MCF 10A (cell line): ENCODE measurements at regions not wholly inside any gene's neighbourhood (a gene's known extent, or its start where the extent isn't known, plus 50 kb on each side); places are given as distances from the start of the nearest gene placed in this dataset.

Experiments
- BruUV-seq: library from RNA; stranded (reverse); fragments of 400-500 nt; replicated peaks from 2 replicates; lab custom pipeline; 2021; lab: Mats Ljungman, UMichigan
- CTCF ChIA-PET: fragments of 300-600 bp; sonication (Branson Sonifier 250); formaldehyde crosslinking; extraction: SDS; loops from one replicate; lab custom pipeline; 2021; ENCODE audit warnings: antibody characterized with exemption, inconsistent platforms; lab: Yijun Ruan, JAX
- POLR2A ChIA-PET: fragments of 300-600, 350-650 bp; sonication (Branson Sonifier 250); formaldehyde crosslinking; extraction: SDS; loops from one replicate; lab custom pipeline; 2020; ENCODE audit warnings: antibody characterized with exemption, inconsistent platforms; lab: Yijun Ruan, JAX
- DNase-seq: peaks from one replicate; pipeline ENCODE4 v3.0.0-alpha.2; 2018; ENCODE audit not compliant: unreplicated experiment
- H3K27ac Mint-ChIP-seq: one replicate; pipeline ENCODE4 v1.8.0; 2022; ENCODE audit warnings: mild to moderate bottlenecking, low read depth, mixed read lengths; ENCODE audit not compliant: unreplicated experiment
- H3K27me3 Mint-ChIP-seq: one replicate; pipeline ENCODE4 v1.8.0; 2022; ENCODE audit warnings: mixed read lengths; ENCODE audit not compliant: insufficient read depth, unreplicated experiment
- H3K36me3 Mint-ChIP-seq: one replicate; pipeline ENCODE4 v1.8.0; 2022; ENCODE audit warnings: mild to moderate bottlenecking, moderate library complexity, mixed read lengths; ENCODE audit not compliant: insufficient read depth, unreplicated experiment
- H3K4me1 Mint-ChIP-seq: one replicate; pipeline ENCODE4 v1.8.0; 2022; ENCODE audit warnings: mixed read lengths; ENCODE audit not compliant: insufficient read depth, unreplicated experiment
- H3K4me3 Mint-ChIP-seq: one replicate; pipeline ENCODE4 v1.8.0; 2022; ENCODE audit warnings: mild to moderate bottlenecking, moderate library complexity, mixed read lengths; ENCODE audit not compliant: unreplicated experiment
- H3K9me3 Mint-ChIP-seq: one replicate; pipeline ENCODE4 v1.8.0; 2022; ENCODE audit warnings: mixed read lengths; ENCODE audit not compliant: unreplicated experiment
- CTCF ChIP-seq: fragments of 200-600 bp; IDR thresholded peaks from one replicate; pipeline ENCODE4 v1.8.0; 2022; ENCODE audit warnings: antibody characterized with exemption, mild to moderate bottlenecking; ENCODE audit not compliant: unreplicated experiment
- intact Hi-C: fragments of 100-400 bp; cut with micrococcal nuclease; formaldehyde crosslinking; loops from 2 replicates; pipeline ENCODE4 v1.14.1; 2022

GRCh38 chr16:86758932-86759331, 180.6 kb downstream of the FOXL1 start:
- no peaks in the 10 kb centered on the region for H3K36me3 Mint-ChIP-seq
- BruUV-seq: no TSS peak
- intact Hi-C loops: no loop called here
- H3K27ac Mint-ChIP-seq: no peak overlapping the region
- no peak for TF ChIP-seq CTCF
- H3K4me1 Mint-ChIP-seq: peaks cover 14% of the 10 kb centered on the region
- no peaks in the 10 kb centered on the region for H3K27me3 Mint-ChIP-seq
- no peak for DNase-seq
- no peaks in the 10 kb centered on the region for H3K9me3 Mint-ChIP-seq
- ChIA-PET CTCF (interaction anchor here (0.9 to 1.4 kb wide), 5 partner anchors 8 to 184 kb away, joined by 3 to 7 read pairs (median 4); no protein-coding TSS in a partner anchor), POLR2A (interaction anchor here (0.6 to 0.7 kb wide), 2 partner anchors 94 to 448 kb away, joined by 3 to 4 read pairs; no protein-coding TSS in a partner anchor)
- H3K4me3 Mint-ChIP-seq: no peak overlapping the region

- BruUV-seq: no TSS peak
- TF ChIP-seq CTCF: peak; percentile 86
- no peaks in the 10 kb centered on the region for H3K9me3 Mint-ChIP-seq
- H3K27ac Mint-ChIP-seq: no peak overlapping the region
- H3K4me1 Mint-ChIP-seq: peaks cover 14% of the 10 kb centered on the region
- H3K27me3 Mint-ChIP-seq: no peaks in the 10 kb centered on the region
- H3K36me3 Mint-ChIP-seq: no peaks in the 10 kb centered on the region
- DNase-seq: peak; percentile 83
- intact Hi-C loops: loop anchor here (2.0 to 5.0 kb wide), 3 partner anchors 169 to 255 kb away; no protein-coding TSS in a partner anchor
- POLR2A ChIA-PET: interaction anchor here (0.6 to 1.1 kb wide), 6 partner anchors 10 to 194 kb away, joined by 3 to 8 read pairs (median 4); no protein-coding TSS in a partner anchor
- CTCF ChIA-PET: interaction anchor here (0.6 to 1.5 kb wide), 16 partner anchors 8 to 922 kb away, joined by 3 to 9 read pairs (median 3); partner anchors contain the start of gene FOXC2
- H3K4me3 Mint-ChIP-seq: peak overlapping the region; percentile 60
These were observed 183.0 kb downstream of the FOXL1 start for GRCh38 chr16:86761111-86762031.

DNA sequence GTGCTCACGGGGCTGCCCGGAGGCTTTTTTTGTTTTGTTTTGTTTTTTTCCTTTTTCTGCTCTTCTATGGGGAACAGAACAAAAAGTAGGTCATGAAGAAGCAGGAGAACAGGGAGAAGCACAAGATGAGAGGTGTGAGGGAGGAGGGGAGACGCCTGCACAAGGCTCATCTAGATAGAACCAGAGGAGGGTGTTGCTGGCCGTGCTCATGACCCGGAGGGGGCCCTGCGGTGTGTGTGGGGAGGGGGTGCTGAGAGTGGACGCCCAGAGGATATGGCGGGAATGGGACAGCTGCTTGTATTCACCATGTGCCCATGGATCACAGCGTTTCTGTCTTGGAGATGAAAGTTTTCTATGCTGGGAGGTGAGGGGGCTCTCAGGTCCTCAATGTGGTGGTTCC, 183.7 kb downstream of the FOXL1 start:
- Mint-ChIP-seq H3K36me3 (no peaks in the 10 kb centered on the region), H3K4me3 (peak overlapping the region; percentile 60), H3K27me3 (no peaks in the 10 kb centered on the region), H3K9me3 (no peaks in the 10 kb centered on the region), H3K27ac (no peak overlapping the region), H3K4me1 (peaks cover 14% of the 10 kb centered on the region)
- TSS peak; percentile 67 for BruUV-seq
- CTCF ChIA-PET: interaction anchor here (0.6 to 1.0 kb wide), 2 partner anchors 108 to 301 kb away, joined by 3 read pairs; no protein-coding TSS in a partner anchor
- TF ChIP-seq CTCF: no peak
- POLR2A ChIA-PET: interaction anchor here (0.7 to 1.1 kb wide), 2 partner anchors 9 to 11 kb away, joined by 4 to 8 read pairs; no protein-coding TSS in a partner anchor
- intact Hi-C loops: loop anchor here (5.0 kb wide), 1 partner anchor 170 kb away; no protein-coding TSS in a partner anchor
- DNase-seq: no peak

GRCh38 chr16:86763819-86764218, 185.5 kb downstream of the FOXL1 start:
- no peak overlapping the region for H3K27ac Mint-ChIP-seq
- no peak overlapping the region for H3K4me3 Mint-ChIP-seq
- no peaks in the 10 kb centered on the region for H3K36me3 Mint-ChIP-seq
- CTCF ChIA-PET: interaction anchor here (1.4 kb wide), 1 partner anchor 13 kb away, joined by 3 read pairs; no protein-coding TSS in a partner anchor
- peaks cover 20% of the 10 kb centered on the region for H3K4me1 Mint-ChIP-seq
- POLR2A ChIA-PET: interaction anchor here (1.0 kb wide), 1 partner anchor 100 kb away, joined by 4 read pairs; no protein-coding TSS in a partner anchor
- TF ChIP-seq CTCF: no peak
- intact Hi-C loops: loop anchor here (5.0 kb wide), 1 partner anchor 172 kb away; no protein-coding TSS in a partner anchor
- no peaks in the 10 kb centered on the region for H3K27me3 Mint-ChIP-seq
- H3K9me3 Mint-ChIP-seq: no peaks in the 10 kb centered on the region
- no peak for DNase-seq
- BruUV-seq: no TSS peak
